ENCODE measurements at regions not wholly inside any gene's neighbourhood (a gene's known extent, or its start where the extent isn't known, plus 50 kb on each side); places are given as distances from the start of the nearest gene placed in this dataset.

- Histone ChIP-seq H3K27me3 (ENCODE audit: insufficient read depth, low read depth, low read length) (no peaks in the 10 kb centered on the region), H3K9me3 (ENCODE audit: low read length) (no peaks in the 10 kb centered on the region), H3K4me2 (ENCODE audit: low read length) (no peak overlapping the region)
Measured at GRCh38 chrX:83185887-83186286, 322.2 kb upstream of the POU3F4 start.

GRCh38 chrX:83186632-83187031, 321.5 kb upstream of the POU3F4 start:
- no peaks in the 10 kb centered on the region for H3K27me3 ChIP-seq (ENCODE audit: insufficient read depth, low read depth, low read length)

More at GRCh38 chrX:83185887-83186286, 322.2 kb upstream of the POU3F4 start:
- H3K4me3 ChIP-seq (ENCODE audit: low read length): no peak overlapping the region
- H2AFZ ChIP-seq (ENCODE audit: low read depth, low read length): no peak overlapping the region
- no peaks in the 10 kb centered on the region for H4K20me1 ChIP-seq (ENCODE audit: insufficient read depth)
- no peaks in the 10 kb centered on the region for H3K79me2 ChIP-seq (replicated peaks; ENCODE audit: insufficient read depth, low read length)
- no peaks in the 10 kb centered on the region for H3K36me3 ChIP-seq (ENCODE audit: insufficient read depth, low read length)
- no peak overlapping the region for H3K27ac ChIP-seq (ENCODE audit: low read length)
- no peak overlapping the region for H3K9ac ChIP-seq (ENCODE audit: low read length)
- TF ChIP-seq EZH2 (IDR thresholded peaks at IDR 0.05; ENCODE audit: borderline replicate concordance, insufficient read depth, low read length, poor library complexity, severe bottlenecking): no peak
- no peak for TF ChIP-seq RAD21 (conservative IDR thresholded peaks at IDR 0.05)
- no peak for TF ChIP-seq POLR2AphosphoS5 (IDR thresholded peaks at IDR 0.05)
- TF ChIP-seq SMC3 (conservative IDR thresholded peaks at IDR 0.05; ENCODE audit: poor library complexity): no peak
- TF ChIP-seq, protein P1, sequence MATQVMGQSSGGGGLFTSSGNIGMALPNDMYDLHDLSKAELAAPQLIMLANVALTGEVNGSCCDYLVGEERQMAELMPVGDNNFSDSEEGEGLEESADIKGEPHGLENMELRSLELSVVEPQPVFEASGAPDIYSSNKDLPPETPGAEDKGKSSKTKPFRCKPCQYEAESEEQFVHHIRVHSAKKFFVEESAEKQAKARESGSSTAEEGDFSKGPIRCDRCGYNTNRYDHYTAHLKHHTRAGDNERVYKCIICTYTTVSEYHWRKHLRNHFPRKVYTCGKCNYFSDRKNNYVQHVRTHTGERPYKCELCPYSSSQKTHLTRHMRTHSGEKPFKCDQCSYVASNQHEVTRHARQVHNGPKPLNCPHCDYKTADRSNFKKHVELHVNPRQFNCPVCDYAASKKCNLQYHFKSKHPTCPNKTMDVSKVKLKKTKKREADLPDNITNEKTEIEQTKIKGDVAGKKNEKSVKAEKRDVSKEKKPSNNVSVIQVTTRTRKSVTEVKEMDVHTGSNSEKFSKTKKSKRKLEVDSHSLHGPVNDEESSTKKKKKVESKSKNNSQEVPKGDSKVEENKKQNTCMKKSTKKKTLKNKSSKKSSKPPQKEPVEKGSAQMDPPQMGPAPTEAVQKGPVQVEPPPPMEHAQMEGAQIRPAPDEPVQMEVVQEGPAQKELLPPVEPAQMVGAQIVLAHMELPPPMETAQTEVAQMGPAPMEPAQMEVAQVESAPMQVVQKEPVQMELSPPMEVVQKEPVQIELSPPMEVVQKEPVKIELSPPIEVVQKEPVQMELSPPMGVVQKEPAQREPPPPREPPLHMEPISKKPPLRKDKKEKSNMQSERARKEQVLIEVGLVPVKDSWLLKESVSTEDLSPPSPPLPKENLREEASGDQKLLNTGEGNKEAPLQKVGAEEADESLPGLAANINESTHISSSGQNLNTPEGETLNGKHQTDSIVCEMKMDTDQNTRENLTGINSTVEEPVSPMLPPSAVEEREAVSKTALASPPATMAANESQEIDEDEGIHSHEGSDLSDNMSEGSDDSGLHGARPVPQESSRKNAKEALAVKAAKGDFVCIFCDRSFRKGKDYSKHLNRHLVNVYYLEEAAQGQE (IDR thresholded peaks at IDR 0.05; ENCODE audit: borderline replicate concordance): no peak
- no peak for TF ChIP-seq TAF1 (IDR thresholded peaks at IDR 0.05; ENCODE audit: low read depth)
- no peak for TF ChIP-seq MXI1 (conservative IDR thresholded peaks at IDR 0.05; ENCODE audit: poor library complexity, severe bottlenecking)
- TF ChIP-seq, protein P2, sequence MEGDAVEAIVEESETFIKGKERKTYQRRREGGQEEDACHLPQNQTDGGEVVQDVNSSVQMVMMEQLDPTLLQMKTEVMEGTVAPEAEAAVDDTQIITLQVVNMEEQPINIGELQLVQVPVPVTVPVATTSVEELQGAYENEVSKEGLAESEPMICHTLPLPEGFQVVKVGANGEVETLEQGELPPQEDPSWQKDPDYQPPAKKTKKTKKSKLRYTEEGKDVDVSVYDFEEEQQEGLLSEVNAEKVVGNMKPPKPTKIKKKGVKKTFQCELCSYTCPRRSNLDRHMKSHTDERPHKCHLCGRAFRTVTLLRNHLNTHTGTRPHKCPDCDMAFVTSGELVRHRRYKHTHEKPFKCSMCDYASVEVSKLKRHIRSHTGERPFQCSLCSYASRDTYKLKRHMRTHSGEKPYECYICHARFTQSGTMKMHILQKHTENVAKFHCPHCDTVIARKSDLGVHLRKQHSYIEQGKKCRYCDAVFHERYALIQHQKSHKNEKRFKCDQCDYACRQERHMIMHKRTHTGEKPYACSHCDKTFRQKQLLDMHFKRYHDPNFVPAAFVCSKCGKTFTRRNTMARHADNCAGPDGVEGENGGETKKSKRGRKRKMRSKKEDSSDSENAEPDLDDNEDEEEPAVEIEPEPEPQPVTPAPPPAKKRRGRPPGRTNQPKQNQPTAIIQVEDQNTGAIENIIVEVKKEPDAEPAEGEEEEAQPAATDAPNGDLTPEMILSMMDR (IDR thresholded peaks at IDR 0.05; ENCODE audit: poor library complexity, severe bottlenecking): no peak
- TF ChIP-seq EP300 (conservative IDR thresholded peaks at IDR 0.05; ENCODE audit: poor library complexity, severe bottlenecking): no peak
- no peaks in the 10 kb centered on the region for H3K9me2 ChIP-seq (ENCODE audit: insufficient read depth, low read length)
- H3F3A ChIP-seq (ENCODE audit: insufficient read depth, low read length, poor library complexity, severe bottlenecking): no peaks in the 10 kb centered on the region

More at GRCh38 chrX:83186632-83187031, 321.5 kb upstream of the POU3F4 start:
- no peaks in the 10 kb centered on the region for H3K9me3 ChIP-seq (ENCODE audit: low read length)
- TF ChIP-seq EP300 (conservative IDR thresholded peaks at IDR 0.05; ENCODE audit: poor library complexity, severe bottlenecking) (no peak), POLR2AphosphoS5 (IDR thresholded peaks at IDR 0.05) (no peak), MXI1 (conservative IDR thresholded peaks at IDR 0.05; ENCODE audit: poor library complexity, severe bottlenecking) (no peak), TAF1 (IDR thresholded peaks at IDR 0.05; ENCODE audit: low read depth) (no peak), EZH2 (IDR thresholded peaks at IDR 0.05; ENCODE audit: borderline replicate concordance, insufficient read depth, low read length, poor library complexity, severe bottlenecking) (no peak), SMC3 (conservative IDR thresholded peaks at IDR 0.05; ENCODE audit: poor library complexity) (no peak), RAD21 (conservative IDR thresholded peaks at IDR 0.05) (no peak)
- TF ChIP-seq, protein P2 (IDR thresholded peaks at IDR 0.05; ENCODE audit: poor library complexity, severe bottlenecking): no peak
- TF ChIP-seq, protein P1 (IDR thresholded peaks at IDR 0.05; ENCODE audit: borderline replicate concordance): no peak
- H3F3A ChIP-seq (ENCODE audit: insufficient read depth, low read length, poor library complexity, severe bottlenecking): no peaks in the 10 kb centered on the region
- no peak overlapping the region for H2AFZ ChIP-seq (ENCODE audit: low read depth, low read length)
- no peak overlapping the region for H3K4me3 ChIP-seq (ENCODE audit: low read length)
- no peak overlapping the region for H3K4me2 ChIP-seq (ENCODE audit: low read length)
- no peaks in the 10 kb centered on the region for H3K9me2 ChIP-seq (ENCODE audit: insufficient read depth, low read length)
- no peaks in the 10 kb centered on the region for H4K20me1 ChIP-seq (ENCODE audit: insufficient read depth)
- no peaks in the 10 kb centered on the region for H3K36me3 ChIP-seq (ENCODE audit: insufficient read depth, low read length)
- no peak overlapping the region for H3K9ac ChIP-seq (ENCODE audit: low read length)
- no peaks in the 10 kb centered on the region for H3K79me2 ChIP-seq (replicated peaks; ENCODE audit: insufficient read depth, low read length)
- no peak overlapping the region for H3K27ac ChIP-seq (ENCODE audit: low read length)

All from neural cell (in vitro differentiated cells).